Suprapubic skin (tissue), 4 donors: ENCODE measurements at regions not wholly inside any gene's neighbourhood (a gene's known extent, or its start where the extent isn't known, plus 50 kb on each side); places are given as distances from the start of the nearest gene placed in this dataset.

Experiments used
- CTCF ChIP-seq, 2 donors: fragments of 200-600 bp in 1 of 2; fragments of 450-650 bp in 1 of 2; sonication (generic) in 1 of 2; IDR thresholded peaks; one replicate each; pipeline ENCODE4 v1.5.1; 2016 to 2019; ENCODE audit warnings: antibody characterized with exemption in 2 of 2, mild to moderate bottlenecking in 1 of 2, moderate library complexity in 1 of 2
- POLR2A ChIP-seq, 2 donors: fragments of 450-650 bp; IDR thresholded peaks; one replicate each; pipeline ENCODE4 v1.6.1; 2017; ENCODE audit warnings: antibody characterized with exemption in 2 of 2, mild to moderate bottlenecking in 2 of 2, moderate library complexity in 2 of 2
- POLR2AphosphoS5 ChIP-seq, 3 donors: sonication (generic); formaldehyde crosslinking; IDR thresholded peaks; one replicate each; pipeline ENCODE4 v1.6.1; 2017; ENCODE audit warnings: antibody characterized with exemption in 3 of 3

DNA sequence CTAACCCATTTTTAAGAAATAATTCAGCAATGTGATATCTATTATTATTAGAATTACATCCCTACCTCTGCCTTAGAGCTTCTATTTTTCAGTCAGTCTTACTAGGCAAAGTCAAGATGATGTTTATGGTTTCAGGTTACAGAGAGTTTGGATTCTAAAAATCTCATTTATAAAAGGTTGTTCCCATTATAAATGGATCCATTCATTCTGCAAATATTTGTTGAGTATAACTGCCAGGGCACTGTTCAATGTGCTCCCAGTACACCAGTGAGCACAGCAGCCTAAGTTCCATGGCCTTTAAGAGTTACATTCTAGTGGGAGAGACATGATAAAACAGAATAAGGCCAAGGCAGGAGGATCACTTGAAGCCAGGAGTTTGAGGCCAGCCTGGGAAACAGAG, 75.9 kb upstream of the EYA4 start:
- TF ChIP-seq POLR2AphosphoS5 (IDR thresholded peaks at IDR 0.05): no peak
- TF ChIP-seq POLR2A (IDR thresholded peaks at IDR 0.05): no peak
- no peak for TF ChIP-seq CTCF (IDR thresholded peaks at IDR 0.05)
